GM19328 (cell line): ENCODE measurements at regions not wholly inside any gene's neighbourhood (a gene's known extent, or its start where the extent isn't known, plus 50 kb on each side); places are given as distances from the start of the nearest gene placed in this dataset.

ENCODE experiments used
- ATAC-seq: cut with Tn5 transposase; IDR thresholded peaks from one replicate; pipeline ENCODE4 v1.9.1; 2021; ENCODE audit warnings: mild to moderate bottlenecking, moderate library complexity; ENCODE audit not compliant: unreplicated experiment

DNA sequence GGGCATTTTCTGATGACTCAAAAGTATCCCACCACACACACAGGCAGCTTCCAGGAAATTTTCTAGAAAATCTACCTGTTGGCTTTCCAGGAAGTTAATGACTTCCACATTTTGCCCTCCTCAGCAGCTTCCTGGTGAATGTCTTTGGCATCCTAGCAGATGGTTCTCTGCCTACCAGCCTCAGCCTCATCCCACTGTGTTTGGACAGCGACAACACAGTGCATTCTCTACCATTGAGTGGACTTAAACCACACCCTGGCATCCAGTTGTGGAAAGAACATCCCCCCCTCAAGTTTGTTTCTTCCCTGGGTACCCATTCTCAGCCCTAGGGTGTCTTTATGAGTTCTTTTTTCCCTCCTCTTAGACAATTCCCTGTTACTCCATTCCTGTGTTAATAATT, 50.8 kb upstream of the GADL1 start:
- ATAC-seq = no peak

DNA sequence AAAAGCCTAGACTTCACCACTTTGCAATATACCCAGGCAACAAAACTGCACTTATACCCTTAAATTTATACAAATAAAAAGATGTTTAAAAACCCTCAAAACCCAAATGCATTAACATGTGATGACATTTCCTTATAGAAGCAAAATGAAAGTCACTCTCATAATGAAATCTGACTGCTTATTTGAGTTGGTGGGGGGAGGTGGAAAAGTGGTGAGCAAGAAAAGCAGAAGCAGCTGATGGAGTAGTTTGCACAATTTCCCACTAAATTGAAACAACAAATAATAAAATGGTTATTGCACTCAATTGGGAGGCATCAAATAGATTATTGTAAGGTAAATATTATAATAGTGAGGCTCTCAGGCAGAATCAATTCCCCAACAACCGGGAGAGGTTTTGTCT, 54.0 kb upstream of the GADL1 start:
- ATAC-seq = no peak

DNA sequence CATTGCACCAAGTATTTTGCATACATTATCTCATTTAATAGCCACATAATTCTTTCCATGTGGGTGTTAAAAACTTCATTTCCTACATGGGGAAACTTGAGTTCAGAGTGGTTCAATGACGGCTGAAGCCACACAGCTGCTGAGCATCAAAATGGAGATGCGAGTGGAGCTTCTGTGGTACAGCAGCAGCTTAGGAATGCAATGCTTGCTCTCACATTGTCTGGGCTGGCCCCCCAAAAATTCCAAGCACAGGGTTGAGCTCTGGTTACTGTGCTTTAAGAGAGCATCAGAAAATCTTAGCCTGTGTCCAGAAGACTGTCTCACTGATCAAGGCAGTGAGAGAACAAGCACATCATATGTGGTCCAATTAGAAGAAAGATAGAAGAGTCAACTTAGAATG, 57.4 kb upstream of the GADL1 start:
- no peak for ATAC-seq

DNA sequence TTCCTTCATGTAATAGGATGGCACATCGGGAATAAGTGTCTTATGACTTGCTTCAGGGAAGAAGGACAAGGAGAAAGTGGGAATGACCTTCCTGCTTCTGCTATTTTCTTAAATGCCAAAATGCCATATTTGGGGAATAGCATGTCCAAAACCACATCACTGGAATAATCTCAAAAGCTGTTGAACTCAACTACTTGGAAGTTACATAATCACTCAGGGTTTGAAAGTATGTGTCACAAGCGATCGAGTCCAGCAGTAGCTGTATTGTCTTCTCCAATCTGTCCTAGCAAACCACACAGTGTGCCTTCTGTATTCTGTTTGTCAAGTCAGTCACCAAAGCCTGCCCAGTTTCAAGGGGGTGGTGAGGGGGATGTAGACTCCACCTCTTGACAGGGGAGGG, 58.3 kb upstream of the GADL1 start:
- ATAC-seq = no peak

DNA sequence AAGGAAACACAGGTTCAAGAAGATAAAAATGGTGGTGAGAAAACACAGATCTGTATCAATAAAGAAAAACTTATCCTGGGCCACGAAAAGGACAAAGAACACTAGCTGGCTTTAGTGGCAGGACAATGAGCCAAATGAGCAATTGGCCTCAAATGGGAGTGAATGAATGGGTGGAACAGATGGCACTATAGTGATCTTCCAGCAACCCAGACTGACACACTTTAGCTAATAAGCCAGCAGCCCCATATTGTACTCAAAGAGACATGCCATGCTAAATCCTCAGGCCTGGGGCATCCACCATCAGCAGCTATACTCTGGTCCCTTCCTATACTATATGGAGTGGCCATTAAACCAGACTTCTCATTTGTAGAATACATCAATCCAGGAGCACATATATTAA, 60.0 kb upstream of the GADL1 start:
- no peak for ATAC-seq

DNA sequence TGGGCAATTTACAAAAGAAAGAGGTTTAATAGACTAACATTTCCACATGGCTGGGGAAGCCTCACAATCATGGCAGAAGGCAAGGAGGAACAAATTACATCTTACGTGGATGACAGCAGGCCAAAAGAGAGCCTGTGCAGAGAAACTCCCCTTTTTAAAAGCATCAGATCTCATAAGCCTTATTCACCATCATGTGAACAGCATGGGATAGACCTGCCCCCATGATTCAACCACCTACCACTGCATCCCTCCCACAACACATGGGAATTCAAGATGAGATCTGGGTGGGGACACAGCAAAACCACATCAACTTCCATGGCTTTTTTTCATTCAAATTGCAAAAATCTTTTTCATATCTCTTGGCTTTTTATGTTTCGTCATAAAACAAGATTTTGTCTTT, 67.6 kb upstream of the GADL1 start:
- no peak for ATAC-seq

DNA sequence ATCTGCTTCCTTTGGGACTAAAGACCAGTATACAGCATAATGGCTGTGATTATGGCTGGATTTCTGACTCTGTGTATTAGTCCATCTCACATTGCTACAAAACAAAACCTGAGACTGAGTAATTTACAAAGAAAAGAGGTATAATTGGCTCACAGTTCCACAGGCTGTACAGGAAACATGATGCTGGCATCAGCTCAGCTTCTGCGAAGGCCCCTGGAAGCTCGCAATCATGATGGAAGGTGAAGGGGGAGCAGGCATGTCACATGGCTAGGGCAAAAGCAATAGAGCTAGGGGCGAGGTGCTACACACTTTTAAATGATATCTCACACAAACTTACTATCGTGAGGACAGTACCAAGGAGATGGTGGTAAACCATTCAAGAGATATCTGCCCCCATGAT, 68.0 kb upstream of the GADL1 start:
- no peak for ATAC-seq

DNA sequence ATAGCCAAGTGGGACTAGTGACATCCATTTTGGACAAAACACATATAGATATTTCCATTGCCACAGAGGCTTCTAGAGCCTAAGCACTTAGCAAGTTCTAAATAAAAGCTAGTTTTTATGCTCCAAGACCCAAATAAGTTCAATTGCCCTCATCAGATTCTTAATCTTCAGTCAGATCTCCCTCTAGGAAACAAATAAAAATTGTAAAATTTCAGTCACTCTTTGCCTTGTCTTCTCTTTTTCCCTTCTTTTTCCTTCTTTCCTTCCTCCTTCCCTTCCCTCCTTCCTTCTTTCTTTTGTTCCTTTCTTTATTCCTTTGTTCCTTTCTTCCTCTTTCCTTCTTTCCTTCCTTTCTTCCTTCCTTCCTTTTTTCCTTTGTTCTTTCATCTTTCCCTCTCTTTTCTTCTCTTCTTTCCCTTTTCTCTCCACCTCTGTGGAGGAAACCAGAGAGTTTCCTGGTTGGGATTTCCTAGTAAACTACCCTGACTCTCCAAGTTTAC, 68.8 kb upstream of the GADL1 start:
- no peak for ATAC-seq

DNA sequence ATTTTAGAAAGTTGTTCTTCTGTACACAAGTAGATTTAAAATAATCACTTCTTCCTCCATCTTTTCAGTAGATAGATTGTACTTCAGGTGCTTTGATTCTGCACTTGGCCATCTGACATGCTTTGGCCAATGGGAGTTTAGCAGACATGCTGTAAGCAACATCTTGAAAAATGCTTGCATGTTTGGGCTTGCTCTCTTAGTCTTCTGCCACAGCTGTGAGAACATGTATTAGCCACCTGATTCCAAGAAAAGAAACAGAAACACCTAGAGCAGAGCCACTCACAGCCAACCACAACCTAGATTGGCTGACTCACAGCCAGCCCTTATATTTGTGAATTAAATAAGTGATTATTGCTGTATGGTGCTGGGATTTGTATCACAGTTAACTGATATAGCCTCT, 70.2 kb upstream of the GADL1 start:
- ATAC-seq = peak; percentile 81

DNA sequence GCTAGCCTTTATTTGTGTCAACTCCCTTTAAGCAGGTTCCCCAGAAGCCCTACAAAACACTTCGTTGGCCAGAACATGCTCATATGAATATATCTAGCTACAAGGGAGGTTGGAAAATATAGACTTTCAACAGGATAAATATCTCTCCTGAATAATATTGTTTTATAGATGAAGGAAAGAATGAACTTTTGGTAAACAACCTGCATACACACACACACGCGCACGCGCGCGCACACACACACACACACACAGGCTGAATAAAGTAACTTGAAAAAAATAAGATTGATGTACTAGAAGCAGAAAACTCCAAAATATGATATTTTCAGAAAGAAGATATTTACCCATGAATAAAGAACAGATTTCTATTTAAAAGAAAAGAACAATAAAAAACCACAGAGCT, 72.4 kb upstream of the GADL1 start:
- ATAC-seq = no peak

DNA sequence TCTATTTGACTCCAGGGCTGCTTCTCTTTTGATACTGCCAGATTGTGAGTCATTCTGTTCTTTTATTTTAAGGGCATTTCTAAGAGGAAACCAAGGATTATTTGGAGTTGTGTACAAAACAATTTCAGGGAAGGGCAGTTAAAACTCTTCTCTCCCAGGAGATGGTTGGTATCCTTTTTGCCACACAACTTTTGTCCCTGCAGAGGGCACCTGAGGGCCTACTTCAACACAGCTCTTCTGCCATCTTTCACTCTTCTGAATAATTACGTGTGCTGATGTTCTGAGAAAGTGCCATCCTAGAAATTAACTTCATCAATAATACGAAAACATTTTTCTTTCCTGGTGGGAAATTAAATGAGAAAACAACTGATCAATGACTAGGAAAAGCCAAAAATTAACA, 75.7 kb upstream of the GADL1 start:
- ATAC-seq = no peak

DNA sequence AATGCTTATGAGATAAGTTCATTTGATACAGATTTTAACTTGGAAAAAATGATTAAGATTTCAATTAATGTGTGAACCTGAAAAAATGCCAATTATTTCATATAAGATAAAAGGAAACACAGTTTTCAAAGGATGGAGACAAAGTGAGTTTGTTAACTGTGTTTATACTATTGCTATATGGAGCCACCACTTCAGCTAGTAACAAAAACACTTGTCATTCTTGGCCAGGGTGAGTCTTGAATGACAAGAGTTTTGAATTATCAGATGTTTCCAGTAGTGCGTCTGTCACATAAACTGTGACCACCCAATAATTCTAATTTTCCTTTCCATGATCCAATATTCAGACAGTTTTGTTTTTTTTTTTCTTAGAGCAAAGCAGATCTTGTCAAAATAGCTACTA, 78.0 kb upstream of the GADL1 start:
- ATAC-seq = no peak

DNA sequence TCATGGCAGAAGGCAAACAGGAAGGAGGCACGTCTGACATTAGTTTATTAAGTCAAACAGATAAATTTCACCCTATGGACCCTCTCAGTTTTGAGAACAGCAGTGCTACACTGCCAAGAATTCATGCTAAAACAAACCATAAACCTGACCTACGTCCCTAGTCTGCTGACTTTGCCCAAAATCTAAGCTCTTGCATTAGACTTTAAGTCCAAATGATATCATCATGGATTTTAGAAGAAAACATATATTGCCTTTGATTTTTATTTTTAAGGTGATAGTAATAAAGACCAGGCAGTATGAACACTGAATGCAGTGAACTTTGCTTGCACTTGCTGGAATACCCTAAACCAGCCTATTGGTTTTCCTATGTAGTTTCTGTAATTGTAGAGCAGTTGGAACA, 79.6 kb upstream of the GADL1 start:
- no peak for ATAC-seq

DNA sequence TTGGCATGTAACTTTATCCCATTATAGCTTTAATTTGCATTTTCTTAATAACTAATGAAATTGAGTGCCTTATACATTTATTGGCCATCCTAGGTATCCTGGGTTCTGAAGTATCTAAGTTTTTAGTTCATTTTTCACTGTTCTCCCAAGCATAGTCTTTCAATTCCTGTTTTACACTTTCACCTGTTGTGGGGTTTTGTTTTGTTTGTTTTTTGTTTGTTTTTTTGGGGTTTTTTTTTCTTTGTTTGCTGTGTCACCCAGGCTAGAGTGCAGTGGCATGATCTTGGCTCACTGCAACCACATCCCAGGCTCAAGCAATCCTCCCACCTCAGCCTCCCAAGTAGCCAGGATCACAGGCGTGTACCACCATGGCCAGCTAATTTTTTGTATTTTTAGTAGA, 83.1 kb upstream of the GADL1 start:
- ATAC-seq = no peak

DNA sequence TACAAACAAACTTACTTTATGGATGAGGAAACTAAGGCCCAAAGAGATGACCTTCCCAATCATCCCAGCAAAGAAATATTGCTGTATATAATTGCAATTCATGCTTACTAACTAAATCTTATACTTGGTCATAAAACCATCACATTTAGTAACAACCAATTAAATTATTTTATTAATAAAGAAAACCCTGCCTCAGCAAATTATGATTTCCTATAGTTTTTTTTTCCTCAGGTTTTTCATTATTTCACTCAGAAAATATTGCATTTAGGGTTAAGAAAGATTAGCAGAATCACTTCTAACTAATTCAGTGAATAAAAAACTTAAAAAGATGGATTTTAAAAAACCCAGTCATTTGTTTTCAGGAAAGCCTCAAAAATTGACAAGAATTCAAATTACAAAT, 86.5 kb upstream of the GADL1 start:
- no peak for ATAC-seq

DNA sequence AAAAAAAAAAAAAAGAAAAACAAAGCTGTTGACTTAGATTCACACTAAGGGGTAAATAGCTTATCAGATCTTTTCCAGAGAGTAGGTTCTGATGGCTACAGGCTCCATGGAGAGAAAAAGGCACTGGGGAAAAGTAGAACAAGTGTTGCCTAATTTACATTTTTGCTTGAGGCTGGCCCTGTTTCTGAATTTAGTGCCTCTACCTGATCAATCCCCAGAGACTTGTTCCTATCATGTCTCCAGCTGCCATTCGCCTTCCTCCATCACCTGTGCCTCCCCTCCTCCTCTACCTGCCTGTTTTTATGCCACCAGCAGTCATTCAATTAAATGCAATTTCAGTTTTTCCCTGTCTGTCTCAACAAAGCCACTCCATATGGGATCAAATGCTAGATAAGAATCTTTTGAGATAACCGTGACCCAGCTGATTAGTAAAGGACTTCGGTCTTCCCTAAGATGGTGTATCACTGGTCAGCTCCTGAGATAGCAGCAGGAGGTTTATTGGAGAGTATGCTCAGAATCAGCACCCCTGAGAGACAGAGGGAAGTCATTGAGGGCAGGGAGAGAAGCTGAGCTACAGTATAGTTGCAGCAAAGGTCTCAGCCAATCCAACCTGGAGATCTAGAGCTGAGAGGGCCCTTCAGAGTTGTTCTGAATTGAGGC, 88.1 kb upstream of the GADL1 start:
- ATAC-seq = no peak

DNA sequence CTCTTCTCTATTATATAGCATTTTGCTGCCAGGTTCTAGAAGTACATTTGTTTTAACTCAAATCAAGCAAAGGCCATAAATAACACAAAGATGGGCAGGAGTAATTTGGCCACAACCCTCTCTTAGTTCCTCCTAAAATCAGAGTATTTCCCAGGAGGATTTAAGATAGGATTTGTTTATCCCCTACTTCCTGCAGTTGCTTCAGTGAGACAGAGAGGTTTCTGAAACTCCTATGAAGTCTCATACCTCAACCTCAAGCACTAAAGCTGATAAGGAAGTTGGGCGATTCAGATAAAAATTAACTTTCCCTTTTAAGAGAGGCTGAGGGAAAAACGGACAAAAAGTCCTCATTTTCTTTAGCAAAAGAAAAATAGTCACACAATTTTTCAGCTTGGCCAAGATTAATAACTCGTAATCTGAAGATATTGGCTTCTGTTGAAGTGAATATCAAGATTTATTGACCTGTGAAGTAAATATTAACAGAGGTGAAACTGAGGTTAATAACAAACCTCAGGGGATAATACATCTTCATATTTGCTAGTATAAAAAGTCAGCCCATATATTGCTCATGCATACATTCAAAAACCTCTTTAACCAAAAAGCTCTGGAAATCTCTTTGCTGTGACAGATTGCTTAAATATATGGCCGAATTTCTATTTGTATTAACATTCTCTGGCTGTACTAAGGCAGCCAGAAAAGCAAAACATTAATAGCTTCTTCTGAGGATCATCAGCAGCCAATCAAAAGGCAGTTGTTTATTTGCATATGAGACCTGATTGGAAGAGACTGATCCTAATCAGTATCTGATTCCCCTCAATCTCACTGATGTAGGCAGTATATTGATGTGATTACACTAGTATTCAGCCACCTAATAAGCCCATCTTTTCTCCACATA, 90.6 kb upstream of the GADL1 start:
- no peak for ATAC-seq

DNA sequence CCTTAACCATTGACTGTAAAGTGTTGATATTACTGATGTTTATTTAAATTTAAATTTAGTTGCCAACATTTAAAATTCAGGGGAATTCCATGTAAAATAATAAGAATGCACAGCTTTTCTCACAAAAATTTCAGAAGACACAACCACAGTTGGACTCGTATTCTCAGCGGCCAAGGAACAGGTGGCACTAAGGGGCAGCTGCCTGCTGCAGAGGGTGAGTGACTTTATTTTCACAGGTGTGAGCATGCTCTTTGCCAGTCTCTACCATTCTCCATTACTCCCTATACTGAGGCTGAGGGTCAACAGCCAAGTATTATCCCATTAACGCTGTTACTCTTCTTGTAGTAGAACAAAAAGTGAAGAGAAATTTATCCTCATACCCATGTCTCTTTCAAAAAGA, 92.1 kb upstream of the GADL1 start:
- no peak for ATAC-seq

DNA sequence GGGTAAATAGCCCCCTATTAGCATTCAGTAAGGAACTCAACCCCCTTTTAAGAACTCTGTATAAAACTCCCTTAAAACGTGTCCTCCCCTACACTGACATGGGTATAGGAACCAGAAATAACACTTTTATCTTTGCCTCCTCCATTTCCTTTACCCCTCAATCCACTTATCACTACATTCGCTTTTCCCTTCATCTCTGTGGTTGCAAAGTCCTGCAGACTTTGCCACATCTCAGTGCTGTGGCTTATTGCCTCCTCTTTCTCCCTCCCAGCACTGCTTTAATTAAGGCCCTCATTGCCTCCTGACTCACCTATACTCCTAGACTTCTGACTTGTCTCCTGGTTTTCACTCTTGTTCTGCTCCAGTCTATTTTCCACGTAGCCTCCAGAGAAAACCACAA, 94.3 kb upstream of the GADL1 start:
- no peak for ATAC-seq

DNA sequence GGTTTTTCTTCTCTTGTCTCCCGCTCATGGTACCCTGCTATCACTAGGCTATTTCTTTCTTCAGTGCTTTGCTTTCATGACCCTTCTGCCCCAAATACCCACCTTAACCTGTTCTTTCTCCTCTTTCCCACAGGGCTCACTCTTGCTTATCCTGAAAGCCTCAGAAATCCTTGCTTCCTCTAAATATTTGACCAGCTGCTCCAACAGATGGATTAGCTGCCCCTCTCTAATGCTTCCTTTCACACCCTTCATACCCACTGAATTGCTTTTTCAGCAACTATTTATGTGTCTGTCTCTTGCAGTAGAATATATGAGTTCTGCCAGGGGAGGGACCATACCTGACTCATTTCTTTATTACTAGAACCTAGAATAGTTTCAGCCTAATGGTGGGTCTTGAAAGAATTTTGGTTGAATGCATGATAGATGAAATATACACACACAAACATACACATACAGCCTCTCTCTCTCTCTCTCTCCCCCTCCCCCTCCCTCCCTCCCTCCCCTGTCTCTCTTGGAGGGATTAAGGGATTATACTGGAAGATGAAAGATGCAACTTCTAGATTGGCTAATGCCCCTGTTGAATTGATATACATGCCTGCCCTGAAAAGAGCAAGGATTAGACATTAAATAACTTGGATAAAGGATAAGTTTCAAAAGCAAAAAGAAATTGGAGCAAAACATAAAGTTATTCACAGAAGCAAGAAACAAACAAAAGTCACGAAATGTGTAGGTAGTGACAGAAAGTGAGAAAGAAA, 95.0 kb upstream of the GADL1 start:
- no peak for ATAC-seq

DNA sequence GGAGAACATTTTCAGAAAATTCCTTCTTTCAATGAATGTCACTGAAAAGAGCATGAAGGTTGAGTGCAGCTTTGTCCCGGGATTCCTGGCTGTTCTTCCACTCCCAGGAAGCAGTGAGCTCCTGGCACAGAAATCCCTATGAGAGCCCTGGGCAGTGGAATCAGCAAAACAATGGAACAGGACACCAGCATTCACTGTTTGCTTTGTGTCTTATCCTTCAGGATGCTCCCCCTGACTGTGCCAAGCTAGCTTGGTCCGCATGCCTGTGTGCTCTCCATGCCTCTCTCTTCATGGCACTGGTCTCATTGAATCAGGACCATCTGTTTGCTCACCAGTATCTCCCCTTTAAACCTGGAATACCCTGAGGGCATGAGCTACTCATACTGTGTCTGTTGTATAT, 102.0 kb upstream of the GADL1 start:
- ATAC-seq = no peak

DNA sequence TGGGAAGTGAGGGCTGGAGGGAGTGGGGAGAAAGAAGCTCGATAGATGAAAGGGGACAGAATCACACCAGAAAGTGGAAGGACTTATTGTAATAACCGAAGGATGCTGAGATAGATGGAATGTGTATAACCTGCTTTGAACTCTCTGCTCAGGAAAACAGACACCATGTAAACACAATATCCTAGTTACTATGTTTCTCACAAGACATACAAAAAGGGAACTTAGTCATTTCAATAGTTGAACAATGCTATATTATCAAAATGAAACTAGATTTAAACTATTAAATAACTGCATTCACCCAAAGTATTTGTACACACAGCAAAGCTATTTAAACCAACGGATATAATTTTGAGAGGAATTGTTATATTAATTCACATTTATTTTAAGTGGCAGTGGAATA, 108.3 kb upstream of the GADL1 start:
- ATAC-seq = no peak
